ENCODE measurements at regions not wholly inside any gene's neighbourhood (a gene's known extent, or its start where the extent isn't known, plus 50 kb on each side); places are given as distances from the start of the nearest gene placed in this dataset.

- TF ChIP-seq EZH2 (IDR thresholded peaks at IDR 0.05) = no peak
- TF ChIP-seq ZFX (IDR thresholded peaks at IDR 0.05) = no peak
- no peak for TF ChIP-seq POLR2AphosphoS5 (IDR thresholded peaks at IDR 0.05; ENCODE audit: low read depth, low read length)
- TF ChIP-seq EZH2phosphoT487 (IDR thresholded peaks at IDR 0.05; ENCODE audit: borderline replicate concordance) = no peak
- TF ChIP-seq CTCF (IDR thresholded peaks at IDR 0.05 in 2 of 3, conservative IDR thresholded peaks at IDR 0.05 in 1 of 3; ENCODE audit: borderline replicate concordance in 1 of 3, insufficient read depth in 1 of 3, low read depth in 2 of 3, low read length in 2 of 3) = no peak
- no peak for TF ChIP-seq CEBPB (IDR thresholded peaks at IDR 0.05; ENCODE audit: low read depth)
- no peak for TF ChIP-seq SIN3A (IDR thresholded peaks at IDR 0.05; ENCODE audit: low read depth)
- TF ChIP-seq POLR2A (IDR thresholded peaks at IDR 0.05; ENCODE audit: borderline replicate concordance, extremely low read depth, insufficient read depth, insufficient read length) = no peak
- no peak for TF ChIP-seq ZBTB33 (IDR thresholded peaks at IDR 0.05; ENCODE audit: extremely low read depth, insufficient replicate concordance, low read length)
Observed at GRCh38 chr6:40791004-40791403, 203.8 kb upstream of the LRFN2 start.

Data from HCT116 (cell line).